IPS-18a (cell line): ENCODE measurements at regions not wholly inside any gene's neighbourhood (a gene's known extent, or its start where the extent isn't known, plus 50 kb on each side); places are given as distances from the start of the nearest gene placed in this dataset.

Source experiments
- H3K27ac ChIP-seq: one replicate; pipeline ENCODE4 v1.5.1; 2013; ENCODE audit warnings: low read length
- H3K27me3 ChIP-seq: one replicate; pipeline ENCODE4 v1.6.1; 2013; ENCODE audit warnings: mild to moderate bottlenecking, low read length; ENCODE audit not compliant: control insufficient read depth, insufficient read depth
- H3K36me3 ChIP-seq: one replicate; pipeline ENCODE4 v1.6.1; 2013; ENCODE audit warnings: low read depth, low read length; ENCODE audit not compliant: control insufficient read depth
- H3K4me1 ChIP-seq: one replicate; pipeline ENCODE4 v1.6.1; 2013; ENCODE audit warnings: low read depth, low read length; ENCODE audit not compliant: control insufficient read depth
- H3K4me3 ChIP-seq: one replicate; pipeline ENCODE4 v1.5.1; 2013; ENCODE audit warnings: low read length
- H3K9ac ChIP-seq: one replicate; pipeline ENCODE4 v1.6.1; 2013; ENCODE audit warnings: mild to moderate bottlenecking, low read length, moderate library complexity
- H3K9me3 ChIP-seq: one replicate; pipeline ENCODE4 v1.6.1; 2013; ENCODE audit warnings: low read depth, low read length; ENCODE audit not compliant: control insufficient read depth

DNA sequence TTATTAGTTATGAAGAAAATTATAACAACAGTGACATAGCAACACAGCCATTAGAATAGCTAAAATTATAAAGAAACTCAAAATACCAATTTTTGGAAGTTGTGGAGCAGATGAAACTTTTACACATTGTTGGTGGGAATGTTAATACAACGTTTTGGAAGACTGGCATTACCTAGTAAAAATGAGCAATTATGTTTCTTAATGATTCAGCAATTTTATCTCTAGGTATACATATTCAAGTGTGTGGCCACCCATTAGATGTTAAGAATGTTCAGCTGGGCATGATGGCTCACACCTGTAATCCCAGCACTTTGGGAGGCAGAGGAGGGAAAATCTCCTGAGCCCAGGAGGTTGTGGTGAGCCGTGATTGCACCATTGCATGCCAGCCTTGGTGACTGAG, 78.8 kb downstream of the INSIG2 start:
- no peaks in the 10 kb centered on the region for H3K27me3 ChIP-seq
- no peak overlapping the region for H3K9ac ChIP-seq
- no peaks in the 10 kb centered on the region for H3K36me3 ChIP-seq
- H3K27ac ChIP-seq = no peak overlapping the region
- no peak overlapping the region for H3K4me3 ChIP-seq
- H3K4me1 ChIP-seq = no peaks in the 10 kb centered on the region
- H3K9me3 ChIP-seq = no peaks in the 10 kb centered on the region

DNA sequence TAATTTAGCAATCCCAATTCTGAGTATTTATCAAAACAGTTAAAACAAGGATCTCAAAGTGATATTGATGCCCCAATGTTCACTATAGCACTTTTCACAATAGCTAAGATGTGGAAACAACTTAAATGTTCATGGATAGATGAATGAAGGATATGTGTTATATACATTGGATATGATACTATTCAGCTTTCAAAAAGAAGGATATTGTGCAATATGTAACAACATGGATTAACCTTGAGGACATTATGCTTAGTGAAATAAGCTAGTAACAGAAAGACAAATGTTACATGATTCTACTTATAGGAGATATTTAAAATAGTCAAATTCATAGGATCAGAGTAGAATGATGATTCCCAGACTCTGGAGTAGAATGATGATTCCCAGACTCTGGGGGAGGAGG, 78.0 kb downstream of the INSIG2 start:
- no peaks in the 10 kb centered on the region for H3K9me3 ChIP-seq
- no peak overlapping the region for H3K4me3 ChIP-seq
- no peaks in the 10 kb centered on the region for H3K27me3 ChIP-seq

DNA sequence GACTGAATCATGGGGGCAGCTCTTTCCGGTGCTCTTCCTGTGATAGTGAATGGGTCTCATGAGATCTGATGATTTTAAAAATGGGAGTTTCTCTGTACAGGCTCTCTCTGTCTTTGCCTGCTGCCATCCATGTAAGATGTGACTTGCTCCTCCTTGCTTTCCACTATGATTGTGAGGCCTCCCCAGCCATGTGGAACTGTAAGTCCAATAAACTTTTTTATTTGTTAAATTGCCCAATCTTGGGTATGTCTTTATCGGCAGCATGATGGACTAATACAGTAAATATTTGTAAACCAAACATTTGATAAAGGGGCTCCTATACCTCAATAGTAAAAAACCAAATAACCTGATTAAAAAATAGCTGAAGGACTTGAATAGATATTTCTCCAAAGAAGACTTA, 77.3 kb downstream of the INSIG2 start:
- Histone ChIP-seq H3K27ac (no peak overlapping the region), H3K9ac (no peak overlapping the region), H3K4me1 (no peaks in the 10 kb centered on the region), H3K27me3 (no peaks in the 10 kb centered on the region), H3K36me3 (no peaks in the 10 kb centered on the region), H3K4me3 (no peak overlapping the region), H3K9me3 (no peaks in the 10 kb centered on the region)

More for the DNA sequence above, 78.0 kb downstream of the INSIG2 start:
- H3K4me1 ChIP-seq = no peaks in the 10 kb centered on the region
- no peak overlapping the region for H3K27ac ChIP-seq
- no peaks in the 10 kb centered on the region for H3K36me3 ChIP-seq
- H3K9ac ChIP-seq = no peak overlapping the region
